ENCODE measurements at regions not wholly inside any gene's neighbourhood (a gene's known extent, or its start where the extent isn't known, plus 50 kb on each side); places are given as distances from the start of the nearest gene placed in this dataset.

GRCh38 chr20:11429168-11429567 is 488.5 kb upstream of the BTBD3 start:
- no peak for TF ChIP-seq POLR2A (IDR thresholded peaks at IDR 0.05; ENCODE audit: low read depth, low read length)
- TF ChIP-seq POLR2AphosphoS5 (IDR thresholded peaks at IDR 0.05; ENCODE audit: low read depth, low read length), result no peak
